ENCODE measurements at regions not wholly inside any gene's neighbourhood (a gene's known extent, or its start where the extent isn't known, plus 50 kb on each side); places are given as distances from the start of the nearest gene placed in this dataset.

DNA sequence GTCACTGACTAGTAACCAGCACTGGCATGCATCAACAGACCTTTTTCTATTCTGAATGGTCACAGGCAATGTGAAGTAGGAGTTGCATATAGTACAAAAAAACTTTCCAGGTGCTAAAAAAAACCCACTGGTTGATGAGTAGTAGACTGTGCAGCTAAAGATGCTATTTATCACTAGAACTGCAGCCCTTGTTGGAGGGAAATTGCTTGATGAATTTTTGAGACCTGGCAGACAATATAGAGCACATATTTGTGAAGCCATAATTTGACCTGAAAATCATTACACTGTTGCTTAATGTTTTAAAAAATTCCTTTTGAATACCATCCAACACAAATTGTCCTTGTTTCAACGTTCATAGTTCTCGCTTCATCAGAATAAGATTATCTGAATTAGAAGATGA is 441.0 kb downstream of the KLF12 start:
- TF ChIP-seq, protein P1, sequence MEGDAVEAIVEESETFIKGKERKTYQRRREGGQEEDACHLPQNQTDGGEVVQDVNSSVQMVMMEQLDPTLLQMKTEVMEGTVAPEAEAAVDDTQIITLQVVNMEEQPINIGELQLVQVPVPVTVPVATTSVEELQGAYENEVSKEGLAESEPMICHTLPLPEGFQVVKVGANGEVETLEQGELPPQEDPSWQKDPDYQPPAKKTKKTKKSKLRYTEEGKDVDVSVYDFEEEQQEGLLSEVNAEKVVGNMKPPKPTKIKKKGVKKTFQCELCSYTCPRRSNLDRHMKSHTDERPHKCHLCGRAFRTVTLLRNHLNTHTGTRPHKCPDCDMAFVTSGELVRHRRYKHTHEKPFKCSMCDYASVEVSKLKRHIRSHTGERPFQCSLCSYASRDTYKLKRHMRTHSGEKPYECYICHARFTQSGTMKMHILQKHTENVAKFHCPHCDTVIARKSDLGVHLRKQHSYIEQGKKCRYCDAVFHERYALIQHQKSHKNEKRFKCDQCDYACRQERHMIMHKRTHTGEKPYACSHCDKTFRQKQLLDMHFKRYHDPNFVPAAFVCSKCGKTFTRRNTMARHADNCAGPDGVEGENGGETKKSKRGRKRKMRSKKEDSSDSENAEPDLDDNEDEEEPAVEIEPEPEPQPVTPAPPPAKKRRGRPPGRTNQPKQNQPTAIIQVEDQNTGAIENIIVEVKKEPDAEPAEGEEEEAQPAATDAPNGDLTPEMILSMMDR (conservative IDR thresholded peaks at IDR 0.05; ENCODE audit: low read depth, low read length), result no peak
- no peak for TF ChIP-seq EZH2phosphoT487 (IDR thresholded peaks at IDR 0.05; ENCODE audit: borderline replicate concordance, low read length)

Measured in PC-3 (cell line).